HCT116 (cell line): ENCODE measurements at regions not wholly inside any gene's neighbourhood (a gene's known extent, or its start where the extent isn't known, plus 50 kb on each side); places are given as distances from the start of the nearest gene placed in this dataset.

Source experiments
- ATAC-seq: fragments of 200-7000 bp; cut with Tn5 transposase; 2 replicates; pipeline ENCODE4 v1.9.1; 2020; ENCODE audit warnings: mild to moderate bottlenecking, moderate library complexity
- BruUV-seq: library from RNA; stranded (reverse); fragments of 400-500 nt; replicated peaks from 2 replicates; lab custom pipeline; 2021; lab: Mats Ljungman, UMichigan
- CTCF ChIA-PET: fragments of 300-600 bp; sonication (Branson Sonifier 250); formaldehyde crosslinking; loops from one replicate; lab custom pipeline; 2021; ENCODE audit warnings: antibody characterized with exemption; lab: Charles Lee
- POLR2A ChIA-PET: fragments of 300-600, 350-600 bp; sonication (Branson Sonifier 250); formaldehyde crosslinking; loops from one replicate; lab custom pipeline; 2021; ENCODE audit warnings: antibody characterized with exemption; lab: Charles Lee
- RAD21 ChIA-PET, 2 experiments: fragments of 300-600 bp; sonication (Branson Sonifier 250); formaldehyde crosslinking; loops; one replicate each; lab custom pipeline; 2023; ENCODE audit warnings: low total read pairs in 2 of 2; ENCODE audit not compliant: uncharacterized antibody in 2 of 2, unreplicated experiment in 2 of 2, low non-redundant PET in 1 of 2; lab: Charles Lee
- DNase-seq: peaks from one replicate; pipeline ENCODE4 v3.0.0-alpha.2; 2010; ENCODE audit warnings: low read depth, low spot score
- H2AFZ ChIP-seq: fragments of 200-600 bp; shearing (Covaris generic), sonication (generic); 2 replicates; pipeline ENCODE4 v1.6.1; 2017; ENCODE audit warnings: low read depth, mixed run types, mixed read lengths, antibody characterized with exemption, low read length; ENCODE audit not compliant: poor library complexity, severe bottlenecking
- H3K27ac ChIP-seq: 2 replicates; pipeline ENCODE4 v1.5.1; 2012; ENCODE audit warnings: low read depth, low read length
- H3K27me3 ChIP-seq: fragments of 200-600 bp; sonication (generic); 2 replicates; pipeline ENCODE4 v1.6.1; 2016; ENCODE audit warnings: mixed run types, low read length, mixed read lengths; ENCODE audit not compliant: insufficient read depth
- H3K36me3 ChIP-seq, 2 experiments: fragments of 200-500 bp in 1 of 2; fragments of 200-600 bp in 1 of 2; sonication (Bioruptor generic) in 1 of 2; sonication (generic) in 1 of 2; 2 replicates each; pipeline versions ENCODE4 v1.5.1 to v1.6.1; 2014 to 2016; ENCODE audit warnings: low read length in 2 of 2, inconsistent platforms in 1 of 2, mixed read lengths in 1 of 2, mixed run types in 1 of 2; ENCODE audit not compliant: insufficient read depth in 2 of 2, control insufficient read depth in 1 of 2
- H3K4me1 ChIP-seq, 2 experiments: fragments of 200-600 bp in 1 of 2; sonication (generic) in 1 of 2; 2 replicates each; pipeline versions ENCODE4 v1.5.1 to v1.6.1; 2012 to 2017; ENCODE audit warnings: low read length in 2 of 2, inconsistent platforms in 1 of 2, mild to moderate bottlenecking in 1 of 2, mixed read lengths in 1 of 2, mixed run types in 1 of 2, moderate library complexity in 1 of 2; ENCODE audit not compliant: insufficient read depth in 2 of 2, control insufficient read depth in 1 of 2
- H3K4me2 ChIP-seq: fragments of 200-600 bp; sonication (generic); 2 replicates; pipeline ENCODE4 v1.6.1; 2017; ENCODE audit warnings: mixed run types, low read length, mixed read lengths
- H3K4me3 ChIP-seq, 2 experiments: fragments of 200-600 bp in 1 of 2; sonication (generic) in 1 of 2; replicated peaks in 1 of 2; 2 replicates each; pipeline ENCODE4 v1.5.1; 2011 to 2016; ENCODE audit warnings: low read length in 2 of 2, control low read depth in 1 of 2, low read depth in 1 of 2, mild to moderate bottlenecking in 1 of 2, mixed read lengths in 1 of 2, mixed run types in 1 of 2
- H3K79me2 ChIP-seq: fragments of 200-600 bp; sonication (generic); 2 replicates; pipeline ENCODE4 v1.6.1; 2017; ENCODE audit warnings: mild to moderate bottlenecking, mixed run types, low read length, moderate library complexity, mixed read lengths; ENCODE audit not compliant: insufficient read depth
- H3K9ac ChIP-seq: fragments of 200-600 bp; sonication (generic); 2 replicates; pipeline ENCODE4 v1.6.1; 2016; ENCODE audit warnings: low read length, mixed read lengths
- H3K9me2 ChIP-seq: fragments of 200-600 bp; sonication (generic), shearing (Covaris generic); 2 replicates; pipeline ENCODE4 v1.6.1; 2017; ENCODE audit warnings: mixed run types, mild to moderate bottlenecking, moderate library complexity; ENCODE audit not compliant: insufficient read depth
- H3K9me3 ChIP-seq, 2 experiments: fragments of 200-500 bp in 1 of 2; fragments of 200-600 bp in 1 of 2; sonication (Bioruptor generic) in 1 of 2; sonication (generic) in 1 of 2; 2 replicates each; pipeline ENCODE4 v1.6.1; 2014 to 2017; ENCODE audit warnings: low read length in 2 of 2, mixed read lengths in 2 of 2, inconsistent platforms in 1 of 2, low read depth in 1 of 2, mild to moderate bottlenecking in 1 of 2, mixed run types in 1 of 2, moderate library complexity in 1 of 2; ENCODE audit not compliant: control insufficient read depth in 1 of 2, insufficient read depth in 1 of 2
- H4K20me1 ChIP-seq: fragments of 200-600 bp; sonication (generic), shearing (Covaris generic); 2 replicates; pipeline ENCODE4 v1.6.1; 2017; ENCODE audit warnings: mixed run types, mild to moderate bottlenecking, moderate library complexity; ENCODE audit not compliant: insufficient read depth
- CEBPB ChIP-seq: IDR thresholded peaks from 2 replicates; pipeline ENCODE4 v1.6.1; 2012; ENCODE audit warnings: low read depth
- EGR1 ChIP-seq: IDR thresholded peaks from 2 replicates; pipeline ENCODE4 v1.6.1; 2012; ENCODE audit warnings: low read depth
- ELF1 ChIP-seq: IDR thresholded peaks from 2 replicates; pipeline ENCODE4 v1.6.1; 2012; ENCODE audit warnings: low read depth, borderline replicate concordance
- EZH2 ChIP-seq: fragments of 200-600 bp; sonication (generic); IDR thresholded peaks from 2 replicates; pipeline ENCODE4 v1.6.1; 2017; ENCODE audit warnings: antibody characterized with exemption, mixed run types
- EZH2phosphoT487 ChIP-seq: fragments of 200-600 bp; IDR thresholded peaks from 2 replicates; pipeline ENCODE4 v1.6.1; 2018; ENCODE audit warnings: antibody characterized with exemption, borderline replicate concordance
- JUND ChIP-seq: IDR thresholded peaks from 2 replicates; pipeline ENCODE4 v1.6.1; 2012
- POLR2A ChIP-seq: IDR thresholded peaks from 2 replicates; pipeline ENCODE4 v1.7.0; 2011; ENCODE audit warnings: borderline replicate concordance; ENCODE audit not compliant: insufficient read depth, insufficient read length; ENCODE audit errors: extremely low read depth
- SIN3A ChIP-seq: IDR thresholded peaks from 2 replicates; pipeline ENCODE4 v1.6.1; 2012; ENCODE audit warnings: low read depth
- SRF ChIP-seq: IDR thresholded peaks from 2 replicates; pipeline ENCODE4 v1.6.1; 2012; ENCODE audit warnings: low read depth
- TCF7L2 ChIP-seq: IDR thresholded peaks from 2 replicates; pipeline ENCODE4 v1.7.0; 2011; ENCODE audit warnings: borderline replicate concordance, inconsistent platforms; ENCODE audit not compliant: insufficient read depth, insufficient read length; ENCODE audit errors: extremely low read depth
- YY1 ChIP-seq: IDR thresholded peaks from 2 replicates; pipeline ENCODE4 v1.6.1; 2011; ENCODE audit warnings: low read length, low read depth, moderate library complexity, mild to moderate bottlenecking; ENCODE audit not compliant: insufficient replicate concordance; ENCODE audit errors: extremely low read depth
- ZBTB33 ChIP-seq: IDR thresholded peaks from 2 replicates; pipeline ENCODE4 v1.6.1; 2011; ENCODE audit warnings: mild to moderate bottlenecking, low read length, moderate library complexity; ENCODE audit not compliant: insufficient replicate concordance; ENCODE audit errors: extremely low read depth
- ZFX ChIP-seq: fragments of 450-650 bp; IDR thresholded peaks from 2 replicates; pipeline ENCODE4 v1.6.1; 2017
- intact Hi-C: fragments of 100-400 bp; cut with micrococcal nuclease; formaldehyde crosslinking; loops from 2 replicates; pipeline ENCODE4 v1.10.0; 2022

- no peak overlapping the region for H3K4me3 ChIP-seq
These were observed 216.6 kb upstream of the RASGRP1 start for GRCh38 chr15:38781196-38781595.

GRCh38 chr15:38782156-38782555, 217.5 kb upstream of the RASGRP1 start:
- POLR2A ChIA-PET = no interaction called here
- H3K36me3 ChIP-seq = no peaks in the 10 kb centered on the region
- H3K4me3 ChIP-seq = no peak overlapping the region
- RAD21 ChIA-PET = no interaction called here
- CTCF ChIA-PET = no interaction called here
- no peak for TF ChIP-seq EZH2phosphoT487
- TF ChIP-seq ELF1 = no peak
- TF ChIP-seq ZFX = no peak
- TF ChIP-seq TCF7L2 = no peak
- TF ChIP-seq EZH2 = no peak
- no peak for TF ChIP-seq ZBTB33
- TF ChIP-seq POLR2A = no peak
- no peak for TF ChIP-seq JUND
- no peak for TF ChIP-seq CEBPB
- TF ChIP-seq EGR1 = no peak
- no peak for TF ChIP-seq YY1
- intact Hi-C loops = no loop called here
- H3K27me3 ChIP-seq = peaks cover 18% of the 10 kb centered on the region; the same call in 1 of the 2 replicates
- H3K9me2 ChIP-seq = no peaks in the 10 kb centered on the region
- H3K4me1 ChIP-seq = no peaks in the 10 kb centered on the region
- no peak overlapping the region for H3K9ac ChIP-seq
- no peak for ATAC-seq
- no peaks in the 10 kb centered on the region for H3K9me3 ChIP-seq
- no peak overlapping the region for H3K4me2 ChIP-seq
- H3K27ac ChIP-seq = no peak overlapping the region
- no peaks in the 10 kb centered on the region for H4K20me1 ChIP-seq
- no peaks in the 10 kb centered on the region for H3K79me2 ChIP-seq
- DNase-seq = no peak
- no TSS peak for BruUV-seq
- H2AFZ ChIP-seq = no peak overlapping the region

More at GRCh38 chr15:38781196-38781595, 216.6 kb upstream of the RASGRP1 start:
- intact Hi-C loops = no loop called here
- Histone ChIP-seq H3K4me1 (no peaks in the 10 kb centered on the region), H3K9me3 (no peaks in the 10 kb centered on the region), H4K20me1 (no peaks in the 10 kb centered on the region), H3K9me2 (no peaks in the 10 kb centered on the region), H3K27me3 (peaks cover 18% of the 10 kb centered on the region; the same call in 1 of the 2 replicates)
- POLR2A ChIA-PET = no interaction called here
- no TSS peak for BruUV-seq
- CTCF ChIA-PET = no interaction called here
- RAD21 ChIA-PET = no interaction called here
- DNase-seq = no peak
- TF ChIP-seq SIN3A (no peak), EZH2 (no peak), SRF (no peak)
- TF ChIP-seq, all 23 proteins: peak for 0
- no peak overlapping the region for H3K9ac ChIP-seq
- no peak overlapping the region for H3K4me2 ChIP-seq
- ATAC-seq = no peak
- no peaks in the 10 kb centered on the region for H3K36me3 ChIP-seq
- H3K79me2 ChIP-seq = no peaks in the 10 kb centered on the region
- no peak overlapping the region for H2AFZ ChIP-seq
- no peak overlapping the region for H3K27ac ChIP-seq
